T-helper 2 cell treated with Interferon-gamma antibody and Interleukin-4, amounts not matched to agents 5 μg/mL and 100 μg/mL, for 36 hours (primary cell): ENCODE measurements at regions not wholly inside any gene's neighbourhood (a gene's known extent, or its start where the extent isn't known, plus 50 kb on each side); places are given as distances from the start of the nearest gene placed in this dataset.
"Not testable (repeated sequence)": the region's sequence is repeated elsewhere in the genome, so short reads cannot be mapped to it uniquely, and the experiment has no call there.

Experiments used
- DNase-seq: peaks from one replicate; pipeline ENCODE4 v3.0.0; 2021; ENCODE audit warnings: low spot score
- H3K27ac Mint-ChIP-seq: one replicate; pipeline ENCODE4 v1.8.0; 2021; ENCODE audit warnings: mild to moderate bottlenecking, mixed read lengths
- H3K27me3 Mint-ChIP-seq: one replicate; pipeline ENCODE4 v1.8.0; 2021; ENCODE audit warnings: low read depth, mixed read lengths
- H3K36me3 Mint-ChIP-seq: one replicate; pipeline ENCODE4 v1.8.0; 2021; ENCODE audit warnings: low read depth, mixed read lengths
- H3K4me1 Mint-ChIP-seq: one replicate; pipeline ENCODE4 v1.8.0; 2021; ENCODE audit warnings: low read depth, mixed read lengths
- H3K4me3 Mint-ChIP-seq: one replicate; pipeline ENCODE4 v1.8.0; 2022; ENCODE audit warnings: mild to moderate bottlenecking, moderate library complexity, mixed read lengths
- H3K9me3 Mint-ChIP-seq: one replicate; pipeline ENCODE4 v1.8.0; 2021; ENCODE audit warnings: mixed read lengths

DNA sequence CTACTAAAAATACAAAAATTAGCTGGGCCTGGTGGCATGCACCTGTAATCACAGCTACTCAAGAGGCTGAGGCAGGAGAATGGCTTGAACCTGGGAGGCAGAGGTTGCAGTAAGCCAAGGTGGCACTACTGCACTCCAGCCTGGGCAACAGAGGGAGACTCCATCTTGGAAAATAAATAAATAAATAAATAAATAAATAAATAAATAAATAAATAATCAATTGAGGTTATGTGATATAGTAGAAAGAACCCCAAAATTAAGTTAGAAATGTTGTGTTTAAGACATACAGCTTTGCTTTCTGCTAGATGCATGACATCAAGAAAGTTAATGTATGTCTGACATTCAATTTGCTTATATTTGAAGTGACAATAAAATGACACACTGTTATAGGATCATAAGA, 1277.7 kb upstream of the ADGRL2 start:
- not testable (repeated sequence) for H3K9me3 Mint-ChIP-seq

DNA sequence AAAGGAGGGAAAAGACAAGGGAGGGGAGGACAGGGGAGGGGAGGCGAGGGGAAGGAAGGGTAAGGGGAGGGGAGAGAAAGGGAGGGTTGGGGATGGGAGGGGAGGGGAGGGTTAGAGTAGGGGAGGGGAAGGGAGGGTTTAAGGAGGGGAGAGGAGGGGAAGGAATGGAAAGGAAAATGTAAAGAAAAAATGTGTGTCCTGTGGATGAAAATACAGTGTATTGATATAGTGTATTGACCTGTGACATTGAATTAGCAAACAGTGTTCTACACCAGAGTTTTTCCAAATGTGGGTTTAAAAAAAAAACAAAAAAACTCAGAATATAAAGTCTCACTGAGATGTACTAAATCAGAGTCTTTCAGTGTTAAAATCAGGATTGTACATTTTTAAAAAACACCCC, 1279.8 kb upstream of the ADGRL2 start:
- no peak overlapping the region for H3K27ac Mint-ChIP-seq
- peaks cover 14% of the 10 kb centered on the region for H3K9me3 Mint-ChIP-seq
- H3K4me3 Mint-ChIP-seq, result no peak overlapping the region
- no peaks in the 10 kb centered on the region for H3K4me1 Mint-ChIP-seq
- no peaks in the 10 kb centered on the region for H3K27me3 Mint-ChIP-seq
- no peaks in the 10 kb centered on the region for H3K36me3 Mint-ChIP-seq
- no peak for DNase-seq

More for the DNA sequence above, 1277.7 kb upstream of the ADGRL2 start:
- not testable (repeated sequence) for H3K36me3 Mint-ChIP-seq, H3K4me3 Mint-ChIP-seq, DNase-seq, H3K27ac Mint-ChIP-seq, H3K4me1 Mint-ChIP-seq, H3K27me3 Mint-ChIP-seq

DNA sequence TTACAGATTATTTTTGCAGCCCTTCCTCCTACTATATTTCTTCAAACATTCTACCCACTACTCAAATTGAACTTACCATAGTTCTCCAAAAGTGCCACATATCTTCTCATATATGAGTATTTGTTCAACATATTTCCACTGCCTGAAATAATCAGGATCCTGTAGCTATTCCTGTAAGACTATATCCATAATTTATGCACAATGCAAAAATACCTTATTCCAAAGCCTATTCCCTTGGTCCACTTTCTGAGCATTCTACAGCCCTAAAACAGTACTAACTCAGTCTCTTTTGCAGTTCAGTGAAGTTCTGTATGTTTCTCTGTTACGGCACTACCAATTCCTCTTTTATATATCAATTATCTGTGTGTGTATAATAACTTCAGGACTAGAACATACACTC, 1283.7 kb upstream of the ADGRL2 start:
- Mint-ChIP-seq H3K9me3 (peaks cover 16% of the 10 kb centered on the region), H3K4me3 (no peak overlapping the region), H3K27me3 (no peaks in the 10 kb centered on the region), H3K36me3 (no peaks in the 10 kb centered on the region), H3K4me1 (no peaks in the 10 kb centered on the region), H3K27ac (no peak overlapping the region)
- DNase-seq, result no peak

DNA sequence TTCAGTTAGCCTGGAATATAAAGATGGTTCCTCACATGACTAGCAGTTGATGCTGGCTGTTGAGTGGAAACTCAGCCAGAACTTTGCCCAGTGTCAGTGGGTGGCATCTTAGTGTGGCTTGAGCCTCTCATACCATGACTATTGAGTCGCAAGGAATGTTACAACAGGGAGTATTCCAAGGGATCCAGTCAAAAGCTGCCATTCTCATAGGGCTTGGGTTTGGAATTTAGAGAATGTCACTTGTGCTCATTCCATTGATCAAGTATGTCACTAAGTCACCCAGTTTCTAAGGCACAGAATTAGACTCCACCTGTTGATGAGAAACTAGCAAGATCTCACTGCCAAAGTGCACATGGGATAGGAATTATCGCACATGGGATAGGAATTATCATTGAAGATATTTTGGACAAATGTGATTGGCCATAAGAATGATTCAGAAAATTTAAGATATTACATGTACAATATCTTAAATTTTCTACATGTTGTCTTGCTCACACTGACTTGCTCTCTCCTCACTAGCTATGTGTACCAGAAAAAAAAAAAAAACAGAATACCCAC, 1290.7 kb upstream of the ADGRL2 start:
- H3K27ac Mint-ChIP-seq, result no peak overlapping the region
- H3K36me3 Mint-ChIP-seq, result no peaks in the 10 kb centered on the region
- H3K4me1 Mint-ChIP-seq, result no peaks in the 10 kb centered on the region
- H3K9me3 Mint-ChIP-seq, result peaks cover 29% of the 10 kb centered on the region
- no peak overlapping the region for H3K4me3 Mint-ChIP-seq
- DNase-seq, result no peak
- no peaks in the 10 kb centered on the region for H3K27me3 Mint-ChIP-seq

DNA sequence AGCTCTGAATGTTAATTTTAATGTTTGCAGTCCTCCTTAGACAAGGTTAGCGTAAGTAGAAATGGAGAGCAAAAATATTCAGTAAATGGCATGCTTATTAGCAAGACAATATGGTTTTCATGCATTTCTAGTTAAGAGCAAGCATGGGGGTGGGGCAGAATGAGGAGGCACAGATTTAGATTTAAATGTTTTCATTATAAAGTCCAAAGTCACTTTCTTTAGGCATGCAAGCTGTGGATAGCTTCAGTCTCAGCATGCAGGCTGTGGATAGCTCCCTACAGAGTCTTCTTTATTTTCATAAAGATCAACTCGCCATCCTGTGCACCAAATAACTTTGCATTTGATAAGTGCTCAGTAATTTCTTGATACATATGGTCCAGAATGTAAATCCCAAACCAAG, 1294.5 kb upstream of the ADGRL2 start:
- Mint-ChIP-seq H3K4me1 (no peaks in the 10 kb centered on the region), H3K27me3 (no peaks in the 10 kb centered on the region), H3K9me3 (peaks cover 36% of the 10 kb centered on the region), H3K36me3 (no peaks in the 10 kb centered on the region), H3K27ac (no peak overlapping the region), H3K4me3 (no peak overlapping the region)
- DNase-seq, result no peak

DNA sequence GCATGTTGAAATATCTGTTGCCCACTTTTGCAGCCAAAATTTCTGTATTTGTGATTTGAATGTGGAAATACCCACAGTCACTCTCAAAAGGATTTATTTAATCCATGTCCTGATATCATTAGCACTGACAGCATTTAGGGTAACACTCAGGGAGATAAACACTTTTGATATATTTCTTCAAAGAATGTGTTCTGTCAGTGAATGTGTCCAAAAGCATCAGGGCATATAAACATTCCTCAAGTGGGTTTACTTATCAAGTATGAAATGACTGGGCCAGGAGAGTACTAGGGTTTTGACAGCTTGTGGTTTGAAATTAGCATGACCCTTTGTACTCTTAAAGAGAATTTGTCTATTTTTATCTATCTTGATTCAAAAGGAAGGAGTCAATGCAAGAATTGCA, 1302.1 kb upstream of the ADGRL2 start:
- no peak for DNase-seq
- Mint-ChIP-seq H3K4me3 (no peak overlapping the region), H3K9me3 (peaks cover 9% of the 10 kb centered on the region), H3K27ac (no peak overlapping the region), H3K4me1 (no peaks in the 10 kb centered on the region), H3K36me3 (no peaks in the 10 kb centered on the region), H3K27me3 (no peaks in the 10 kb centered on the region)

DNA sequence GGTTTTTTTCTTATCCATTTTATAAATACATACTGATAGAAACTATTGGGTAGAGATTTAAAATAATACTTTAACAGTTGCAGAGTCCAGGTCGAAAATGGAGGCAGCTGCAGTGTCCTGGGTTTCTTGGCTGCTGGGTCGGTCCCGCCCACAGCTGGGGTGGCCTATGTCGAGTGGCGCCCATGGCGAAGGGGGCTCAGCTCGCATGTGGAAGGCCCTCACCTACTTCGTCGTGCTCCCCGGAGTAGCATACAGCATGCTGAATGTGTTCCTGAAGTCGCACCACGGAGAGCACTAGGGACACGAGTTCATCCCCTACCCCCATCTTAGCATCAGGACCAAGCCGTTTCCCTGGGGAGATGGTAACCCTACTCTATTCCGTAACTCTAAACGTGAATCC, 1304.9 kb upstream of the ADGRL2 start:
- DNase-seq, result no peak
- H3K4me3 Mint-ChIP-seq, result no peak overlapping the region
- H3K36me3 Mint-ChIP-seq, result no peaks in the 10 kb centered on the region
- no peaks in the 10 kb centered on the region for H3K4me1 Mint-ChIP-seq
- peaks cover 5% of the 10 kb centered on the region for H3K9me3 Mint-ChIP-seq
- no peak overlapping the region for H3K27ac Mint-ChIP-seq
- no peaks in the 10 kb centered on the region for H3K27me3 Mint-ChIP-seq

DNA sequence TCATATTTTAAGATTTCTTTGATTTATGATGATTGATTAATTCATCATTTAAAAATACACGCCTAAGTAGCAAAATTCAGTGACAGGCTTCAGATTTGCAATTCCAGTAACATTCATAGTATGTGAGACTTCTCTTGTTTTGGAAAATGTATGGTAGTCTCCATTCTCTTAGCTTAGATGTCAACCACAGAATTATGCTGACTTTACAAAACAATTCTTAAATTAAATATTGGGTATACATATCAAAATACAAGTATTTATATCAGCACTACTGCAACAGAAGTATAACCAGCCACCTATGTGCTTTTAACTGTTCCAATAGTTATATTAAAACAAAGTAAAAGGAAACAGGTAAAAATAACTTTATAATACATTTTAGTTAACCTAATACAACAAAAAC, 1328.6 kb upstream of the ADGRL2 start:
- Mint-ChIP-seq H3K36me3 (no peaks in the 10 kb centered on the region), H3K27ac (no peak overlapping the region), H3K27me3 (no peaks in the 10 kb centered on the region), H3K4me1 (no peaks in the 10 kb centered on the region), H3K9me3 (peaks cover 14% of the 10 kb centered on the region), H3K4me3 (no peak overlapping the region)
- no peak for DNase-seq

DNA sequence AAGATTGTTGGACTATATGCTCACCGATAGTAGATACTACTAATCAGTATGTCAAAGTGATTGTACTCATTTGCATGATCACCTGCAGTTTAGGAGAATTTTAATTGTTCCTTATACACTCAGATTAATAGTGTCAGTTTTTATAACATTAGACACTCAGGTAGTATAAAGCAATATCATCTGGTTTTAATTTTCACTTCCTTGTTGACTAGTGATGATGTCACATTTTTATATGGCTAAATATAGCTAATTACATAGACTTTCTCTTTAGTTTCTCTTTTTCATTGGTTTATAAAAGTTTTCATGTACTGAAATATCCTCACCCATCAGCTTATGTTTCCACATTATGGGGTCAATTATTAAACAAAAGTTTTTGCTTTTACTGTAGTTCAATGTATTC, 1332.4 kb upstream of the ADGRL2 start:
- DNase-seq, result no peak
- no peaks in the 10 kb centered on the region for H3K4me1 Mint-ChIP-seq
- no peak overlapping the region for H3K27ac Mint-ChIP-seq
- H3K27me3 Mint-ChIP-seq, result no peaks in the 10 kb centered on the region
- peaks cover 8% of the 10 kb centered on the region for H3K9me3 Mint-ChIP-seq
- no peak overlapping the region for H3K4me3 Mint-ChIP-seq
- H3K36me3 Mint-ChIP-seq, result no peaks in the 10 kb centered on the region

DNA sequence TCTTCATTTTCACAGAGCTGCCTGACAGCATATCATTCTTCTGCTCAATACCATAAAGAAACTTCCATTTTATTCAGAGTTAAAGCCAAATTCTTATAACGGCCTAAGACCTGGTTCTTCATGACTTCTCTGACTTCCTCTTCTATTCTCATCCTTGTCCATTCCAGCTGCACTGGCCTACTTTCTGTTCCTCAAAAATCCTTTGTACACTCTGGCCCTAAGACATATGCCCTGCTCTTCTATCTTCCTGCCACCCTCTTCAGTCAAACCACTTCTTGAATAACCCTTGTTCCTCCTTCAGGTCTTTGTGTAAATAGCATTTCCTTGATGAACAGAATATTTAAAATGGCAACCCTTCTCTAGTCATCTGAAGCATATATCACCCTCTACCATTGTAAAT, 1338.7 kb upstream of the ADGRL2 start:
- Mint-ChIP-seq H3K4me1 (no peaks in the 10 kb centered on the region), H3K27me3 (no peaks in the 10 kb centered on the region), H3K4me3 (no peak overlapping the region), H3K36me3 (no peaks in the 10 kb centered on the region), H3K9me3 (peaks cover 24% of the 10 kb centered on the region), H3K27ac (no peak overlapping the region)
- no peak for DNase-seq

DNA sequence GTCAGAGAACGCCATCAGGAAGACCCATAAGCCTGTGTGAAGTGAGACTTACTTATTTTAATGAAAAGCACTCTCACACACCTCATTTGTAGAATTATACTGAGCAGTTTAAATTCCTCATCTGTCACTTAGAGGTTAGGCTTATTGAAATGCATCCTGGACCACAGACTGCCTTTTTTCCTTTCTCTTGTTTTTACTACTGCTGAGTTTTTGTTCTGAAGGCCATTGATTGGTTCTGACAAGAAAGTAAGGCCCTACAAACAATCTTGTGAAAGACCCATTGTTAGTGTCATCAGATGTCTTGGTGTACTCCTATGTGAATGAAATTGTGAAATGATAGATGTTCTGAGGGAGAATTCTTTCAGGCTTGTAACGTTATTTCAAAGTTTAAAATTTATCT, 1343.3 kb upstream of the ADGRL2 start:
- no peaks in the 10 kb centered on the region for H3K4me1 Mint-ChIP-seq
- no peak for DNase-seq
- peaks cover 16% of the 10 kb centered on the region for H3K9me3 Mint-ChIP-seq
- H3K27me3 Mint-ChIP-seq, result no peaks in the 10 kb centered on the region
- H3K4me3 Mint-ChIP-seq, result no peak overlapping the region
- no peak overlapping the region for H3K27ac Mint-ChIP-seq
- no peaks in the 10 kb centered on the region for H3K36me3 Mint-ChIP-seq

DNA sequence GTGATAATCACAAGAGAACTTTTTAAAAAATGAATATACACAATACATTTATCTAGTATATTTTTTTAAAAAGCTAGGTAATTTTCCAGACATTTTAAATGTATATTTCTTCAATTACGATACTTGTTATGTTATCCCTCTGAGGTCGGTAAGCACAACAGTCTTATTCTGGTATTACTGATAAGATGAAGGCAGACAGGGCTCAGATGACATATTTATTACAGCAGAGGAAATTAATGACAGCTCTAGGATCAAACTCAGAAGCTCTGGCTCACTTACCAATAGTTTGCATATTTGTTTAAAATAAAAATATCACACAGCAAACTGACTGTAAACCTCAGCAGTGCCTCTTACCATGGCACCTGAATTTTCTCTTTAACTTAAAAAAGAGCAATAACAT, 1347.0 kb upstream of the ADGRL2 start:
- Mint-ChIP-seq H3K27ac (no peak overlapping the region), H3K4me3 (no peak overlapping the region), H3K27me3 (no peaks in the 10 kb centered on the region), H3K9me3 (peaks cover 14% of the 10 kb centered on the region), H3K36me3 (no peaks in the 10 kb centered on the region), H3K4me1 (no peaks in the 10 kb centered on the region)
- DNase-seq, result no peak

DNA sequence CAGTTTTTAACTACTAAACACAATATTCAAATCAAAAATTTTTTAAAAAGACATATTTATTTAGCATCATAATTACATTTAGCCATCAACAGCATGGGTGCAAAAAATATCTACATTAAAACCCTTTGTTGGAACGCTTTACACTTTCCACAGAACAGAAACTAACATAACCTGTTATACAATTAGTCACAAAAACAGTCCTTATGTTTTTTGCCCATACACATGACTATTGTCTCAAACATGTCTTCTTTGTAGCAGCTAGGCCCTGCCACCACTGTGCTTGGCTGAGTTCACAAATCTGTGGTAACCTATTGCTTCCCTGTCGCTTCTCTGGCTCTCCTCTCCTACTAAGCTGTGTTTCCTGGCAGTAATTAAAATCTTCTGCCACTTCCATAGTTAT, 1350.0 kb upstream of the ADGRL2 start:
- DNase-seq, result no peak
- Mint-ChIP-seq H3K27ac (no peak overlapping the region), H3K27me3 (no peaks in the 10 kb centered on the region), H3K4me1 (no peaks in the 10 kb centered on the region), H3K4me3 (no peak overlapping the region), H3K9me3 (peaks cover 14% of the 10 kb centered on the region), H3K36me3 (no peaks in the 10 kb centered on the region)

DNA sequence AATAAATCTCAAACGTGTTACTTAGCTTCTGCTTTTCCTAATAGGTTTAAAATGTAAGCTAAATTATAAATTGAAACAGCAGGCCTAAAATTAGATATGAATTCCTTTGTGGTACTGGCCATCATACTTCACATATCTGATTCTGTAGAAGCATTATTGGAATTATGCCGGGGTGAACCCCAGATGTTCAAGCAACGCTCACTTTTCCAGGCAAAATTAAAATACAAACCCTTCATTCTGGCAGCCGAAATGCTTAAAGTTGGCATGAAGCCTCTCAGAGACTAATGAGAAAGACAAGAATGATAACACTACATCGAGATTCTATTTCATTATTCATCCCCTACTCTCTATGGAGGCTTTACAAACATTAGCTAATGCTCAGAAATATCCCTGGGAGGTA, 1352.7 kb upstream of the ADGRL2 start:
- no peaks in the 10 kb centered on the region for H3K4me1 Mint-ChIP-seq

DNA sequence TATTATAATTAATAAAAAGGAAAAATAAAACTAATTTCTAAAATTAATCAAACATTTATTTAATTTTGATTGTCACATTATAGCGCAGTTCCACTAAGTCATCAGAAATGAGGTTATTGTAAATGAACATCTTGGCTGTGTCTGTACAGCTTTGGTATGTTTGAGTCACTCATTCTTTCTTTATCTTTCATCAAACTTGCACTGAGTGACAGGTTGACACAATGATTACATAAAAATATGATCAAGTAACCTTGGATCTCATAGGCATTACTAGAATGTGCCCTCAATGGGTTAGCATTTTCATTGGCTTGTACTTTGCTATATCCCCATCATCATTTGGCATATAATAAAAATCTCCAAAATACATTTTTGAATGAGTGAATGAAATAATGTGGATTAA, 1353.2 kb upstream of the ADGRL2 start:
- H3K4me1 Mint-ChIP-seq, result no peaks in the 10 kb centered on the region
- no peaks in the 10 kb centered on the region for H3K27me3 Mint-ChIP-seq
- H3K36me3 Mint-ChIP-seq, result no peaks in the 10 kb centered on the region
- H3K4me3 Mint-ChIP-seq, result no peak overlapping the region
- H3K9me3 Mint-ChIP-seq, result peaks cover 25% of the 10 kb centered on the region
- H3K27ac Mint-ChIP-seq, result no peak overlapping the region
- DNase-seq, result no peak

More for the DNA sequence above, 1352.7 kb upstream of the ADGRL2 start:
- DNase-seq, result no peak
- Mint-ChIP-seq H3K27me3 (no peaks in the 10 kb centered on the region), H3K9me3 (peaks cover 25% of the 10 kb centered on the region), H3K4me3 (no peak overlapping the region), H3K27ac (no peak overlapping the region), H3K36me3 (no peaks in the 10 kb centered on the region)
